Fibroblast of villous mesenchyme (primary cell): ENCODE measurements at regions not wholly inside any gene's neighbourhood (a gene's known extent, or its start where the extent isn't known, plus 50 kb on each side); places are given as distances from the start of the nearest gene placed in this dataset.
"Not testable (repeated sequence)": the region's sequence is repeated elsewhere in the genome, so short reads cannot be mapped to it uniquely, and the experiment has no call there.

Experiments used
- DNase-seq: peaks from one replicate; pipeline ENCODE4 v3.0.0-alpha.2; 2010; ENCODE audit warnings: low read depth
- H3K4me3 ChIP-seq: 2 replicates; pipeline ENCODE4 v1.5.1; 2011; ENCODE audit warnings: low read depth, mild to moderate bottlenecking, low read length
- TF ChIP-seq, protein P1 (sequence below): IDR thresholded peaks from 2 replicates; pipeline ENCODE4 v1.5.1; 2012; ENCODE audit warnings: low read depth, mild to moderate bottlenecking, low read length; ENCODE audit not compliant: insufficient read depth

DNA sequence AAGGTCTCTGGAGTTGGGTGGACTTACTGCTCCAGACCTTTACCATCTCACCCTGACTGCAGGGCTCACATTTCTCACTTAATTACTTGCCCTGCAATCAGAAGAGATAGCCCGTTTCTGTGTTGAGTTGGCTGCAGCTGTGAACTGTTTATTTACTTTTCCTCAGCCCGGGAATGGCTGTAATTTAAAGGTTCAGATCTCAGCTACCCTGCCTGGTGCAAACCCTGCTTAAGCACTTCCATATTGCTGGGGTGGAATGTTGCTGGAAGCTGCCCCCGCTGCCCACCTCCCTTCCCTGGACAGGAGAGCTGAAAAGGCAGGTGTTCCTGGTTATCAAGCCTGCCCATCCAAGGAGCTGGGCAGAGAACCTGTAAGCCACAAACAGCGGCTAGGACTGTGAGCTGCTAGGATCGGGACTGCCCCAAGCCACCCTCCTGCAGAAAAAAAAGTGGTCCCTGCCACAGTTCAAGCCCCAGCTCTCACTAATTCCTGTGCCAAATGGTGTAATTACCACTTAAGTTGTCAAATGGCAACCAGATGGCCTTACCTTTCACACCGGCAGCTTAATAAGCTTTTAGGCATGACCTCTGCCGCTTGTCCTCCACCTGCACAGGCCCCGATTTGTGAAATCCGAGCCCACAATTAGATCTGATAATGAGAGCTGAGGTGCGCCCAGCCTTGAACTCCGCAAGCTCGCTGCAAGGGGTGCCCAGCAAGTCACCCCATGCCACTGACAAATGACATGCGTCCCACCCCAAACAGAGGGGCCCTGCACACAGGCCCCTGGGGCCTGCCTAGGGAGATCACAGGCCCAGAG is 269.8 kb downstream of the C16orf95 start:
- TF ChIP-seq, protein P1, sequence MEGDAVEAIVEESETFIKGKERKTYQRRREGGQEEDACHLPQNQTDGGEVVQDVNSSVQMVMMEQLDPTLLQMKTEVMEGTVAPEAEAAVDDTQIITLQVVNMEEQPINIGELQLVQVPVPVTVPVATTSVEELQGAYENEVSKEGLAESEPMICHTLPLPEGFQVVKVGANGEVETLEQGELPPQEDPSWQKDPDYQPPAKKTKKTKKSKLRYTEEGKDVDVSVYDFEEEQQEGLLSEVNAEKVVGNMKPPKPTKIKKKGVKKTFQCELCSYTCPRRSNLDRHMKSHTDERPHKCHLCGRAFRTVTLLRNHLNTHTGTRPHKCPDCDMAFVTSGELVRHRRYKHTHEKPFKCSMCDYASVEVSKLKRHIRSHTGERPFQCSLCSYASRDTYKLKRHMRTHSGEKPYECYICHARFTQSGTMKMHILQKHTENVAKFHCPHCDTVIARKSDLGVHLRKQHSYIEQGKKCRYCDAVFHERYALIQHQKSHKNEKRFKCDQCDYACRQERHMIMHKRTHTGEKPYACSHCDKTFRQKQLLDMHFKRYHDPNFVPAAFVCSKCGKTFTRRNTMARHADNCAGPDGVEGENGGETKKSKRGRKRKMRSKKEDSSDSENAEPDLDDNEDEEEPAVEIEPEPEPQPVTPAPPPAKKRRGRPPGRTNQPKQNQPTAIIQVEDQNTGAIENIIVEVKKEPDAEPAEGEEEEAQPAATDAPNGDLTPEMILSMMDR, result no peak
- DNase-seq, result peak; percentile 34
- no peak overlapping the region for H3K4me3 ChIP-seq

DNA sequence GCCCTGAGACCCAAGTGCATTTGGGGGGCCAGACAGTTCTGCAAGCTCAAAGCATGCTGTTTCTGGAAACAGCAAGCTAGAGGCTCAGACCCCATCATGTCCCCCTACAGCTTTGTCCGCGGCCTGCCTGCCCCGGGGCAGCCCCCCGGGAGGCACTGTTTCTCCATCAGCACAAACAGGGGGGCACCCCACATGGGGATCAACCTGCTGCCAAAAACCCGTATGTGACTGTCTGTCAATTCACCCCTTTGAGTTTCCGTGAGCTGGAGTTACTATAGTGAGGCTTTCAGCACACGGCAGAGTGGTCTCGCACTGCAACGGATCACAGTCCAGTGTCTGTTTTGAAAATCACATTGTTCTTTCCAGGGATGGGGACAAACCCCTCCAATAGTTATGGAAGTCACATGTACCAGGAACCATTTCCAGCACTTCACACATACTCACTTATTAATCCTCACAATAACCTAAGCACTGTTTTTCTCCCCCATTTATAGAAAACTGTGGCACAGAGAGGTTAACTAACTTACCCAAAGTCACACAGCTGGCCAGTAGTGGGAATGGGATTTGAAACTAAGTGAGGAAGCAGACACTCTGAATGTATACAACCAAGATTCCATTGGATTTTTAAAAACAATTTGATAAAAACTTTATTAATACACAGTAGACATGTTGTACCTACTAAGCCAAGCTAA is 269.0 kb downstream of the C16orf95 start:
- no peak overlapping the region for H3K4me3 ChIP-seq
- no peak for DNase-seq
- TF ChIP-seq, protein P1, result no peak

DNA sequence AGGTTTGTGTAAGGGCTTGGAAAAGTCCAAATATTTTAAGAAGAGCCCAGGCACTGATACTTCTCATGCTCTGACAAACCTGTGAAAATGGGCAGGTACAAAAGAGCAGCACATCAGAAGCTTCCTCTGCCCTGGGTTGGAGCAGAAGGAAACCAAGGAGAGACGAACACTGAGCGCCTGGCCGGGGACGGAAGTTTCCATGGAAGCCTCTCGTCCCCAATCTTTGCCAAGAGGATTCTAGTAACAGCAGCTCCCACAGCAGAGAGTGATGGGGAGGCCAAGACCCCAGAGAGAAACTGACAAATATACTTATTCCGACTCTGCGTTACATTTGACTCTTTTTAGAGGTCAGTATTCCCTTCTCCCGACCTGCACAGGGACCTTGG is 268.5 kb downstream of the C16orf95 start:
- TF ChIP-seq, protein P1, result no peak
- H3K4me3 ChIP-seq, result no peak overlapping the region
- no peak for DNase-seq

DNA sequence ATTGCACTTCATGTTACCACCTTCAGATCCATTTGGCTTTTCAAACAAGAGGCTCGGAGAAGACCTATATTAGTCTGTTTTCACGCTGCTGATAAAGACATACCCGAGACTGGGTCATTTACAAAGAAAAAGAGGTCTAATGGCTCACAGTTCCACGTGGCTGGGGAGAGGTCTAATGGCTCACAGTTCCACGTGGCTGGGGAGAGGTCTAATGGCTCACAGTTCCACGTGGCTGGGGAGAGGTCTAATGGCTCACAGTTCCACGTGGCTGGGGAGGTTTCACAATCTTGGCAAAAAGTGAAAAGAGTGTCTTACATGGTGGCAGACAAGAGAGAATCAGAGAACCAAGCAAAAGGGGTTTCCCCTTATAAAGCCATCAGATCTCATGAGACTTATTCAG is 268.0 kb downstream of the C16orf95 start:
- H3K4me3 ChIP-seq, DNase-seq: not testable (repeated sequence)

DNA sequence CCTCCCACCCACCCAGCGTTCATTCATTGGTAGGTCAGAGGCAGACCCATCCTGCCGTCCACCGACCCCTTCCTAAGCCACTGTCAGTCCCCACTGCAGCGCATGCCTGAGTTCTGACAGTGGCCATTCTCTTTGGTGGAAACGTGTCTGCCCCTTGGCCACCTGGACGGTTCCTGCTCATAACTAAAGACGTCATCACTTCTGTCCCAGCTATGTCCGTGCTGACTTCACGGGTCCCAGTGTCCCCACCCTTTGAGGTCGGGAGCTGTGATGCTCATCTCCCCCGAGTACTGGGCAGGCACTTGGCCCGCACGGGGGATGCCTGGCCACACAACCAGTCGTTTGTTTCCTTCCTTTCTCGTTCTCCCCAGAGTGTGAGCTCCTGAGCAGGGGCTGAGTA is 267.1 kb downstream of the C16orf95 start:
- no peak overlapping the region for H3K4me3 ChIP-seq
- no peak for DNase-seq
- TF ChIP-seq, protein P1, result no peak

DNA sequence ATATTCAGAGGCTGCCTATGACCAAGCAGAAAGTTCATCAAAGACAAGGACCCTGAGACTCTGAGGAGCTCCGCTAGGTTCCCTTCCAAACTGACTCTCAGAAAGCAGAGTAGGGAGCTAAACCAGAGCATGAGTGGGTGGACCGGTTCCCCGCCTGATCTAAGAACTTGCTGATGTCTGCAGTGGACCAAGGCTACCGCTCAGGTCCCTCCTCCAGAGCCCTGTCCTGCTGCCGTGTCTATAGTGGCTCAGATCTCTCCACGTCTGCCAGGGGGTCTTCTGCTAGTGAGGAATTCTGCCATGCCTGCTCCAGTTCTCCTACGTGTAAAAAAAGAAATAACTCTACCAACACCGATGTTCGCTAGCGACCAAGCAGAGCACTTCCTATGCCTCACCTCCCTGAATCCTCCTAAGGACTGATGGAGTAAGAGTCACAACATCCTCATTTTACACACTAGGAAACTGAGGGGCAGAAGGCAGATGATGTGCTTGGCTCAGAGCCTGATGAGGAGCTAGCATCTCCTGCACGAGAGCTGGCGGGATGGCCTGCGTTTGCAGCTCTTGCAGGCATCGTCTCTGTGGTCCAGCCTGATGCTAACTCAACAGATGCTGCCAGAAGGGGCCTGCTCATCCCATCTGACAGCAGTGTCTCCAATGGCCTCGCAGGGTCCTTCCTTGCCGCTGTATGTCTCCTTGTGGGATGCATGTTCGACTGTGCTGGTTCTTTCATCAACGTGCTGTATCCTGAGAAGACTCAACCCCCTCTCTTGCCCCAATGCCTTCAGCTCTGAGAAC is 265.5 kb downstream of the C16orf95 start:
- H3K4me3 ChIP-seq, result no peak overlapping the region
- DNase-seq, result no peak
- TF ChIP-seq, protein P1, result no peak

DNA sequence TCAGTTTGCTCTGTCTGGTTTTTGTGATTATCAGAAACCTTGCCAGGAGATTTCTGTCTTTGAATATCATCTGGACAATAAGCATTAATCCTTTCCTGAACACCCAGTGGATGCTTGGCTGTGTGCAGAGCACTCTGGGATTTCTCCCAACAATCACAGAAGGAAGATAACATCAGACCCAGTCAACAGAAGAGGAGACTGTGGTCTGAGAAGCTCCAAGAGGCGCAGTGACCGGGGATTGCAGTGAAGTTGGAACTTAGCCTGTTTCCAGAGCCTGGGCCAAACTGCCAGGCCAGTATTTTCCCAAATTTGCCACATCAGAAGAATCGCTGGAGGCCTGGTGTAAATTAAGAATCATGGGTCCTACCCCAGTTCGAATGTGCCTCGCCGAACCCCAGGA is 264.7 kb downstream of the C16orf95 start:
- TF ChIP-seq, protein P1, result no peak
- H3K4me3 ChIP-seq, result no peak overlapping the region
- no peak for DNase-seq
